ENCODE measurements at regions not wholly inside any gene's neighbourhood (a gene's known extent, or its start where the extent isn't known, plus 50 kb on each side); places are given as distances from the start of the nearest gene placed in this dataset.
A peak's percentile ranks its signal among the peaks of the same experiment; 100 is the strongest.
"Not testable (repeated sequence)": the region's sequence is repeated elsewhere in the genome, so short reads cannot be mapped to it uniquely, and the experiment has no call there.

GRCh38 chr11:15361316-15361715, 246.6 kb downstream of the INSC start:
- H3K36me3 ChIP-seq (ENCODE audit: insufficient read depth, low read length): no peaks in the 10 kb centered on the region
- no peaks in the 10 kb centered on the region for H3K36me3 Mint-ChIP-seq
- no peaks in the 10 kb centered on the region for H3K4me1 Mint-ChIP-seq
- ChIA-PET CTCF (no interaction called here), POLR2A (no interaction called here)
- H3K27ac Mint-ChIP-seq: no peak overlapping the region
- H3K4me3 Mint-ChIP-seq: no peak overlapping the region
- H3K9me3 Mint-ChIP-seq: peaks cover 0 to 3% (median 0%) of the 10 kb centered on the region in 5 donors
- H3K4me1 ChIP-seq (ENCODE audit: insufficient read depth, low read length): no peaks in the 10 kb centered on the region
- no peaks in the 10 kb centered on the region for H3K9me3 ChIP-seq (ENCODE audit: low read length)
- no peak overlapping the region for H3K4me3 ChIP-seq (ENCODE audit: low read length)
- H3K27me3 ChIP-seq (ENCODE audit: insufficient read depth, low read length, poor library complexity, severe bottlenecking): no peaks in the 10 kb centered on the region
- H3K27me3 Mint-ChIP-seq: peaks cover 0 to 4% of the 10 kb centered on the region in 2 donors
- H3K27ac ChIP-seq (ENCODE audit: low read depth, low read length): no peak overlapping the region
- no peak for DNase-seq

GRCh38 chr11:15365286-15365685, 250.6 kb downstream of the INSC start:
- H3K27ac Mint-ChIP-seq; CTCF ChIA-PET; H3K9me3 Mint-ChIP-seq; H3K9me3 ChIP-seq (ENCODE audit: low read length); H3K4me3 Mint-ChIP-seq; H3K27ac ChIP-seq (ENCODE audit: low read depth, low read length); H3K4me1 ChIP-seq (ENCODE audit: insufficient read depth, low read length); H3K4me1 Mint-ChIP-seq; H3K27me3 Mint-ChIP-seq; H3K36me3 Mint-ChIP-seq; H3K36me3 ChIP-seq (ENCODE audit: insufficient read depth, low read length); DNase-seq; H3K4me3 ChIP-seq (ENCODE audit: low read length); POLR2A ChIA-PET; H3K27me3 ChIP-seq (ENCODE audit: insufficient read depth, low read length, poor library complexity, severe bottlenecking): not testable (repeated sequence)

GRCh38 chr11:15367695-15368094, 253.0 kb downstream of the INSC start:
- H3K36me3 Mint-ChIP-seq: no peaks in the 10 kb centered on the region
- Histone ChIP-seq H3K36me3 (ENCODE audit: insufficient read depth, low read length) (no peaks in the 10 kb centered on the region), H3K4me1 (ENCODE audit: insufficient read depth, low read length) (no peaks in the 10 kb centered on the region), H3K9me3 (ENCODE audit: low read length) (no peaks in the 10 kb centered on the region), H3K4me3 (ENCODE audit: low read length) (no peak overlapping the region), H3K27me3 (ENCODE audit: insufficient read depth, low read length, poor library complexity, severe bottlenecking) (no peaks in the 10 kb centered on the region), H3K27ac (ENCODE audit: low read depth, low read length) (no peak overlapping the region)
- CTCF ChIA-PET: no interaction called here
- H3K4me3 Mint-ChIP-seq: no peak overlapping the region
- peak overlapping the region in 1 of 8 donors; percentile 9 for H3K27ac Mint-ChIP-seq
- no peaks in the 10 kb centered on the region for H3K4me1 Mint-ChIP-seq
- POLR2A ChIA-PET: no interaction called here
- peaks cover 0 to 6% (median 0%) of the 10 kb centered on the region in 5 donors for H3K9me3 Mint-ChIP-seq
- DNase-seq: no peak
- H3K27me3 Mint-ChIP-seq: peaks cover 0 to 4% of the 10 kb centered on the region in 2 donors

GRCh38 chr11:15370495-15371147, 255.9 kb downstream of the INSC start:
- ChIA-PET CTCF (no interaction called here), POLR2A (no interaction called here)
- no peak for DNase-seq
- Mint-ChIP-seq H3K27me3 (peaks cover 0 to 4% of the 10 kb centered on the region in 2 donors), H3K27ac (no peak overlapping the region), H3K4me3 (no peak overlapping the region), H3K4me1 (no peaks in the 10 kb centered on the region), H3K9me3 (peaks cover 0 to 7% (median 0%) of the 10 kb centered on the region in 5 donors), H3K36me3 (no peaks in the 10 kb centered on the region)
- no peaks in the 10 kb centered on the region for H3K36me3 ChIP-seq (ENCODE audit: insufficient read depth, low read length)
- H3K4me1 ChIP-seq (ENCODE audit: insufficient read depth, low read length): no peaks in the 10 kb centered on the region
- no peak overlapping the region for H3K27ac ChIP-seq (ENCODE audit: low read depth, low read length)
- H3K4me3 ChIP-seq (ENCODE audit: low read length): no peak overlapping the region
- no peaks in the 10 kb centered on the region for H3K9me3 ChIP-seq (ENCODE audit: low read length)
- no peaks in the 10 kb centered on the region for H3K27me3 ChIP-seq (ENCODE audit: insufficient read depth, low read length, poor library complexity, severe bottlenecking)

- ChIA-PET POLR2A (no interaction called here), CTCF (no interaction called here)
- Mint-ChIP-seq H3K4me1 (no peaks in the 10 kb centered on the region), H3K36me3 (no peaks in the 10 kb centered on the region), H3K4me3 (no peak overlapping the region), H3K9me3 (peaks cover 0 to 9% (median 0%) of the 10 kb centered on the region in 5 donors), H3K27ac (no peak overlapping the region), H3K27me3 (no peaks in the 10 kb centered on the region)
- no peaks in the 10 kb centered on the region for H3K27me3 ChIP-seq (ENCODE audit: insufficient read depth, low read length, poor library complexity, severe bottlenecking)
- H3K9me3 ChIP-seq (ENCODE audit: low read length): no peaks in the 10 kb centered on the region
- no peak overlapping the region for H3K4me3 ChIP-seq (ENCODE audit: low read length)
- no peak for DNase-seq
- no peaks in the 10 kb centered on the region for H3K4me1 ChIP-seq (ENCODE audit: insufficient read depth, low read length)
- H3K27ac ChIP-seq (ENCODE audit: low read depth, low read length): no peak overlapping the region
- no peaks in the 10 kb centered on the region for H3K36me3 ChIP-seq (ENCODE audit: insufficient read depth, low read length)
Observed at GRCh38 chr11:15371533-15371932, 256.8 kb downstream of the INSC start.

- H3K36me3 Mint-ChIP-seq: no peaks in the 10 kb centered on the region
- POLR2A ChIA-PET: no interaction called here
- DNase-seq: no peak
Observed at GRCh38 chr11:15374418-15374817, 259.7 kb downstream of the INSC start.

GRCh38 chr11:15378941-15379340, 264.2 kb downstream of the INSC start:
- Histone ChIP-seq H3K4me3 (ENCODE audit: low read length) (no peak overlapping the region), H3K27ac (ENCODE audit: low read depth, low read length) (no peak overlapping the region), H3K9me3 (ENCODE audit: low read length) (no peaks in the 10 kb centered on the region), H3K27me3 (ENCODE audit: insufficient read depth, low read length, poor library complexity, severe bottlenecking) (no peaks in the 10 kb centered on the region), H3K4me1 (ENCODE audit: insufficient read depth, low read length) (no peaks in the 10 kb centered on the region), H3K36me3 (ENCODE audit: insufficient read depth, low read length) (no peaks in the 10 kb centered on the region)
- H3K9me3 Mint-ChIP-seq: peaks cover 0 to 9% (median 0%) of the 10 kb centered on the region in 5 donors
- H3K4me1 Mint-ChIP-seq: no peaks in the 10 kb centered on the region
- ChIA-PET POLR2A (no interaction called here), CTCF (no interaction called here)
- no peak overlapping the region for H3K4me3 Mint-ChIP-seq
- DNase-seq: no peak
- H3K27ac Mint-ChIP-seq: no peak overlapping the region
- peaks cover 0 to 3% of the 10 kb centered on the region in 2 donors for H3K27me3 Mint-ChIP-seq
- no peaks in the 10 kb centered on the region for H3K36me3 Mint-ChIP-seq

More at GRCh38 chr11:15374418-15374817, 259.7 kb downstream of the INSC start:
- CTCF ChIA-PET: no interaction called here
- peaks cover 0 to 3% of the 10 kb centered on the region in 2 donors for H3K27me3 Mint-ChIP-seq
- no peak overlapping the region for H3K27ac ChIP-seq (ENCODE audit: low read depth, low read length)
- no peaks in the 10 kb centered on the region for H3K9me3 ChIP-seq (ENCODE audit: low read length)
- H3K4me3 Mint-ChIP-seq: no peak overlapping the region
- H3K27ac Mint-ChIP-seq: no peak overlapping the region
- no peaks in the 10 kb centered on the region for H3K4me1 ChIP-seq (ENCODE audit: insufficient read depth, low read length)
- no peaks in the 10 kb centered on the region for H3K27me3 ChIP-seq (ENCODE audit: insufficient read depth, low read length, poor library complexity, severe bottlenecking)
- no peak overlapping the region for H3K4me3 ChIP-seq (ENCODE audit: low read length)
- H3K36me3 ChIP-seq (ENCODE audit: insufficient read depth, low read length): no peaks in the 10 kb centered on the region
- H3K4me1 Mint-ChIP-seq: no peaks in the 10 kb centered on the region
- H3K9me3 Mint-ChIP-seq: peaks cover 0 to 10% (median 0%) of the 10 kb centered on the region in 5 donors

GRCh38 chr11:15379483-15379882, 264.8 kb downstream of the INSC start:
- peaks cover 0 to 3% of the 10 kb centered on the region in 2 donors for H3K27me3 Mint-ChIP-seq
- Histone ChIP-seq H3K27ac (ENCODE audit: low read depth, low read length) (no peak overlapping the region), H3K27me3 (ENCODE audit: insufficient read depth, low read length, poor library complexity, severe bottlenecking) (no peaks in the 10 kb centered on the region), H3K4me3 (ENCODE audit: low read length) (no peak overlapping the region), H3K9me3 (ENCODE audit: low read length) (no peaks in the 10 kb centered on the region), H3K4me1 (ENCODE audit: insufficient read depth, low read length) (no peaks in the 10 kb centered on the region), H3K36me3 (ENCODE audit: insufficient read depth, low read length) (no peaks in the 10 kb centered on the region)
- no peaks in the 10 kb centered on the region for H3K36me3 Mint-ChIP-seq
- H3K4me3 Mint-ChIP-seq: no peak overlapping the region
- ChIA-PET POLR2A (no interaction called here), CTCF (no interaction called here)
- H3K9me3 Mint-ChIP-seq: peaks cover 0 to 9% (median 0%) of the 10 kb centered on the region in 5 donors
- no peaks in the 10 kb centered on the region for H3K4me1 Mint-ChIP-seq
- H3K27ac Mint-ChIP-seq: no peak overlapping the region
- no peak for DNase-seq

- Histone ChIP-seq H3K4me1 (ENCODE audit: insufficient read depth, low read length) (no peaks in the 10 kb centered on the region), H3K4me3 (ENCODE audit: low read length) (no peak overlapping the region), H3K9me3 (ENCODE audit: low read length) (no peaks in the 10 kb centered on the region), H3K27me3 (ENCODE audit: insufficient read depth, low read length, poor library complexity, severe bottlenecking) (no peaks in the 10 kb centered on the region), H3K27ac (ENCODE audit: low read depth, low read length) (no peak overlapping the region), H3K36me3 (ENCODE audit: insufficient read depth, low read length) (no peaks in the 10 kb centered on the region)
- H3K4me1 Mint-ChIP-seq: no peaks in the 10 kb centered on the region
- H3K4me3 Mint-ChIP-seq: no peak overlapping the region
- CTCF ChIA-PET: no interaction called here
- no peak for DNase-seq
- H3K36me3 Mint-ChIP-seq: no peaks in the 10 kb centered on the region
- H3K27ac Mint-ChIP-seq: no peak overlapping the region
- peaks cover 0 to 3% of the 10 kb centered on the region in 2 donors for H3K27me3 Mint-ChIP-seq
- peaks cover 4 to 16% (median 10%) of the 10 kb centered on the region in 5 donors for H3K9me3 Mint-ChIP-seq
- POLR2A ChIA-PET: no interaction called here
Observed at GRCh38 chr11:15390857-15391256, 276.1 kb downstream of the INSC start.

Data from CD8-positive, alpha-beta memory T cell (primary cell).